ENCODE measurements at regions not wholly inside any gene's neighbourhood (a gene's known extent, or its start where the extent isn't known, plus 50 kb on each side); places are given as distances from the start of the nearest gene placed in this dataset.

GRCh38 chr7:17131060-17131345 is 167.4 kb upstream of the AHR start:
- Mint-ChIP-seq H3K4me1 (ENCODE audit: low read depth in 2 of 2) (peaks cover 19 to 36% of the 10 kb centered on the region in 2 donors), H3K4me3 (peak overlapping the region; percentile 16), H3K27ac (peak overlapping the region in 1 of 2 donors; percentile 30), H3K9me3 (no peaks in the 10 kb centered on the region), H3K27me3 (no peaks in the 10 kb centered on the region), H3K36me3 (no peaks in the 10 kb centered on the region)
- no peak for DNase-seq (ENCODE audit: low spot score)
- no peak for ATAC-seq

DNA sequence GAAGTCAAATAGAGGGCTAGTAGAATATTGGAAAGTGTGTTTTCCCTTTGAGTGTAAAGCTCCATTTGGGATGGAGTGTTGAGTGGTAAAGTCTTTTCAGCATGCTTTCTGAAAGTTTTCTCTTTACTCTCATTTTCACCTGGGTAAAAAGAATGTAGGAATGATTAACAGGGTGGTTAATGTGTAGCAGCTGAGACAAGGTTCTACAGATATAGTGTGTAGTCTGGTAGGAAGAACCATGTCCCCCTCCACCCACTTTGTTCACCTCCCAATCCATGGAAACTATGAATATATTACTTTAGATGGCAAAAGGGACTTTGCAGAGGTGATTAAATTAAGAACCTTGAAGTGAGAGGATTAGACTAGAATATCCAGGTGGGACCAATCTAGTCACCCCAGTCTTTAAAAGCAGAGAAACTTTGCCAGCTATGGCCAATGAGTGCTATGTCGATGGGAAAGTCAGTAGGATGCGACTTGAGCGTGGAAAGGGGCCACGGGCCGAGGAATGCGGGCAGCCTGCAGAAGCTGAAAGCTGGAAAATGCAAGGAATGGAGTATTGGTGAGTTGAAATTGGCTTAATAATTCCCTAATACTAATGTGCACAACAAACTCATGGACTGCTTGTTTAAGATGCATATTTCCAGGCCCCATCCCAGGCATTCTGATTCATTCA is 166.3 kb upstream of the AHR start:
- ATAC-seq (no peak), DNase-seq (ENCODE audit: low spot score) (no peak)
- Mint-ChIP-seq H3K4me1 (ENCODE audit: low read depth in 2 of 2) (peaks cover 16 to 31% of the 10 kb centered on the region in 2 donors), H3K36me3 (no peaks in the 10 kb centered on the region), H3K27ac (no peak overlapping the region), H3K27me3 (no peaks in the 10 kb centered on the region), H3K4me3 (no peak overlapping the region), H3K9me3 (no peaks in the 10 kb centered on the region)

DNA sequence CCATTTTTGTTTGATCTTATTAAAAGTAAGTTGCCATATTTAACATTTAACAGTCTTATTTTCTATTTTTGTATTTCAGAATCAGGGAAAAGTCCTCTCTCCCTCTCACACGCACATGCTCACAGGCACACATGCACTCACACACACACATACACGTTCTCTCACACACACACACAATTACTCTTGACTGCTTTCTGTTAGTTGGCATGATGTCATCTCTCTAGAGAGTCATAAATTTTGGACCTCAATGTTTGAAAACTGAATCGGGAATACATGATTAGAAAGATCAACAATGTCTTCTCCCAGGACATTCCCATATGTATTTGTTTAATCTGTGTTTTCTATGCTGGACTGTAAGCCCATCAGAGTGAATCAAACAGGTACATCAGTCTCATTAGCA is 165.7 kb upstream of the AHR start:
- Mint-ChIP-seq H3K27ac (no peak overlapping the region), H3K4me3 (no peak overlapping the region), H3K36me3 (no peaks in the 10 kb centered on the region), H3K4me1 (ENCODE audit: low read depth in 2 of 2) (peaks cover 16 to 27% of the 10 kb centered on the region in 2 donors), H3K9me3 (no peaks in the 10 kb centered on the region), H3K27me3 (no peaks in the 10 kb centered on the region)
- DNase-seq (ENCODE audit: low spot score) (no peak), ATAC-seq (no peak)

- Mint-ChIP-seq H3K4me1 (ENCODE audit: low read depth in 2 of 2) (peaks cover 20 to 38% of the 10 kb centered on the region in 2 donors), H3K27me3 (no peaks in the 10 kb centered on the region), H3K4me3 (peak overlapping the region; percentile 21), H3K36me3 (no peaks in the 10 kb centered on the region), H3K27ac (no peak overlapping the region), H3K9me3 (no peaks in the 10 kb centered on the region)
- DNase-seq (ENCODE audit: low spot score) (no peak), ATAC-seq (no peak)
These were observed 164.5 kb upstream of the AHR start for GRCh38 chr7:17133977-17134376.

- Mint-ChIP-seq H3K27me3 (no peaks in the 10 kb centered on the region), H3K4me1 (ENCODE audit: low read depth in 2 of 2) (peaks cover 26 to 45% of the 10 kb centered on the region in 2 donors), H3K36me3 (no peaks in the 10 kb centered on the region), H3K9me3 (no peaks in the 10 kb centered on the region), H3K4me3 (peak overlapping the region; percentile 21), H3K27ac (peak overlapping the region in 1 of 2 donors; percentile 24)
- ATAC-seq (peak in 1 of 2 donors; percentile 73), DNase-seq (ENCODE audit: low spot score) (no peak)
These were observed 163.7 kb upstream of the AHR start for GRCh38 chr7:17134786-17135185.

- no peaks in the 10 kb centered on the region for H3K9me3 Mint-ChIP-seq
- no peaks in the 10 kb centered on the region for H3K27me3 Mint-ChIP-seq
- no peak overlapping the region for H3K27ac Mint-ChIP-seq
- ATAC-seq, result no peak
- peaks cover 14 to 41% of the 10 kb centered on the region in 2 donors for H3K4me1 Mint-ChIP-seq (ENCODE audit: low read depth in 2 of 2)
- no peak overlapping the region for H3K4me3 Mint-ChIP-seq
- no peaks in the 10 kb centered on the region for H3K36me3 Mint-ChIP-seq
- no peak for DNase-seq (ENCODE audit: low spot score)
These were observed 162.3 kb upstream of the AHR start for GRCh38 chr7:17136126-17136525.

- Mint-ChIP-seq H3K4me1 (ENCODE audit: low read depth in 2 of 2) (peaks cover 30 to 52% of the 10 kb centered on the region in 2 donors), H3K4me3 (peak overlapping the region; percentile 43)
These were observed 159.4 kb upstream of the AHR start for GRCh38 chr7:17139081-17139480.

GRCh38 chr7:17140406-17140805 is 158.0 kb upstream of the AHR start:
- no peak overlapping the region for H3K4me3 Mint-ChIP-seq
- H3K27ac Mint-ChIP-seq, result peak overlapping the region in 1 of 2 donors; percentile 72
- H3K4me1 Mint-ChIP-seq (ENCODE audit: low read depth in 2 of 2), result peaks cover 36 to 54% of the 10 kb centered on the region in 2 donors

More at GRCh38 chr7:17139081-17139480, 159.4 kb upstream of the AHR start:
- Mint-ChIP-seq H3K27ac (peak overlapping the region; percentile 69 to 72), H3K27me3 (no peaks in the 10 kb centered on the region), H3K9me3 (no peaks in the 10 kb centered on the region), H3K36me3 (no peaks in the 10 kb centered on the region)
- ATAC-seq (peak; percentile 40 to 80), DNase-seq (ENCODE audit: low spot score) (no peak)

DNA sequence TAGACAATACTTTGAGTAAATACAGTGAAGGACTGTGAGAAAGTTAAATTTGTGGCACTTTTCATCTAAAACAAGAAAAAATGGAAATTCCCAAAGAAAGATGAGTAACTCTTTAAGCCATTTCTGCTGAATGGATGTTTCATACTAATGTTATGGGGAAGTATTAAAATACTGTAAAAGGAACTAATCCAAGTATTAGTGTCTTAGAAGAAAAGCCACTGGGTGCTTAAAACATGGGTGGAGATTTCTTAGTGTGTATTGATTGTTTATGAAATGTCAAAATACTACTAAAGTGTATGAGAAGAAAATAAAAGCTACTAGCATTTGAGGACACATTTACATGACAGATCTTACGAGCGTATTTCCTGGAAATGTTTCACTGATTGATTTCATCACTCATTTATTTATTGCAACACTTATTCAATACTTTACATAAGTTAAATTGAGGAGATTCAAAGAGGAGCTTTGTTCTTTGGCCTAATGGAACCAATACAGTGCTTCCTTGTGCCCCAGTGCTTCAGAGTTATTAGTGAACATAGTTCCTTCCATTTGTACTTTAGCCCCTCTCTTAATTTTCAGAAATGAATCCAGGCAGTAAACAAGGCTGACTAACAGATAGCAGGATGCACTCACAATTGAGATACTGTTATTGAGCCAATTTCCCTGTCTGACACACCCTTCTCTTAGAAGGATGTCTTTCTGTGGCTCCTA is 155.5 kb upstream of the AHR start:
- Mint-ChIP-seq H3K9me3 (no peaks in the 10 kb centered on the region), H3K27ac (peak overlapping the region; percentile 93 to 99), H3K36me3 (no peaks in the 10 kb centered on the region), H3K27me3 (no peaks in the 10 kb centered on the region), H3K4me1 (ENCODE audit: low read depth in 2 of 2) (peaks cover 42 to 57% of the 10 kb centered on the region in 2 donors), H3K4me3 (peak overlapping the region; percentile 85)
- ATAC-seq (peak in 1 of 2 donors; percentile 57), DNase-seq (ENCODE audit: low spot score) (no peak)

More at GRCh38 chr7:17140406-17140805, 158.0 kb upstream of the AHR start:
- no peaks in the 10 kb centered on the region for H3K27me3 Mint-ChIP-seq
- no peaks in the 10 kb centered on the region for H3K9me3 Mint-ChIP-seq
- DNase-seq (ENCODE audit: low spot score) (no peak), ATAC-seq (no peak)
- H3K36me3 Mint-ChIP-seq, result no peaks in the 10 kb centered on the region

GRCh38 chr7:17144322-17144721 is 154.1 kb upstream of the AHR start:
- Mint-ChIP-seq H3K4me1 (ENCODE audit: low read depth in 2 of 2) (peaks cover 37 to 45% of the 10 kb centered on the region in 2 donors), H3K9me3 (no peaks in the 10 kb centered on the region), H3K27ac (peak overlapping the region; percentile 93 to 99), H3K4me3 (peak overlapping the region; percentile 85), H3K27me3 (no peaks in the 10 kb centered on the region), H3K36me3 (no peaks in the 10 kb centered on the region)
- DNase-seq (ENCODE audit: low spot score) (peak; percentile 82), ATAC-seq (peak; percentile 89 to 94)

DNA sequence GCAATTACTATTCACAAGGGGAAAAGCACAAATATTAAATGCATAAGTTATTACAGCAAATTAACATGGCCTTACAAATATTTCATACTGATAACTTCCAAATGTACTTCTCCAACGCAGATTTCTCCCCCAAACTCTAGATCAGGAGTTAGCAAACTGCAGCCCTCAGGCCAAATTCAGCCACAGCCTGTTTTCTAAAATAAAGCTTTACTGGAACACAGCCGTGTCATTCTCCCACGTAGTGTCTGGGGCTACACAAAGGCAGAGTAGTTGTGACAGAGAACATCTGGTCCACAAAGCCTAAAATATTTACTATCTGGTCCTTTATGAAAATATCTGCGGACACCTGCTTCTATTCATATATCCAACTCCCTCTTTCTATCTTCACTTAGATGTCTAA is 151.8 kb upstream of the AHR start:
- Mint-ChIP-seq H3K27ac (peak overlapping the region in 1 of 2 donors; percentile 7), H3K4me3 (no peak overlapping the region), H3K27me3 (no peaks in the 10 kb centered on the region), H3K4me1 (ENCODE audit: low read depth in 2 of 2) (peaks cover 34 to 40% of the 10 kb centered on the region in 2 donors), H3K9me3 (no peaks in the 10 kb centered on the region), H3K36me3 (no peaks in the 10 kb centered on the region)
- no peak for ATAC-seq
- DNase-seq (ENCODE audit: low spot score), result no peak

GRCh38 chr7:17147409-17147808 is 151.0 kb upstream of the AHR start:
- peak overlapping the region in 1 of 2 donors; percentile 7 for H3K27ac Mint-ChIP-seq
- H3K36me3 Mint-ChIP-seq, result no peaks in the 10 kb centered on the region
- ATAC-seq (no peak), DNase-seq (ENCODE audit: low spot score) (no peak)
- no peaks in the 10 kb centered on the region for H3K27me3 Mint-ChIP-seq
- no peaks in the 10 kb centered on the region for H3K9me3 Mint-ChIP-seq
- no peak overlapping the region for H3K4me3 Mint-ChIP-seq
- H3K4me1 Mint-ChIP-seq (ENCODE audit: low read depth in 2 of 2), result peaks cover 34 to 40% of the 10 kb centered on the region in 2 donors

- DNase-seq (ENCODE audit: low spot score), result no peak
- Mint-ChIP-seq H3K36me3 (no peaks in the 10 kb centered on the region), H3K27me3 (no peaks in the 10 kb centered on the region), H3K4me3 (no peak overlapping the region), H3K9me3 (no peaks in the 10 kb centered on the region), H3K4me1 (ENCODE audit: low read depth in 2 of 2) (peaks cover 27 to 32% of the 10 kb centered on the region in 2 donors), H3K27ac (peak overlapping the region in 1 of 2 donors; percentile 55)
- no peak for ATAC-seq
These were observed 148.4 kb upstream of the AHR start for GRCh38 chr7:17150018-17150417.

DNA sequence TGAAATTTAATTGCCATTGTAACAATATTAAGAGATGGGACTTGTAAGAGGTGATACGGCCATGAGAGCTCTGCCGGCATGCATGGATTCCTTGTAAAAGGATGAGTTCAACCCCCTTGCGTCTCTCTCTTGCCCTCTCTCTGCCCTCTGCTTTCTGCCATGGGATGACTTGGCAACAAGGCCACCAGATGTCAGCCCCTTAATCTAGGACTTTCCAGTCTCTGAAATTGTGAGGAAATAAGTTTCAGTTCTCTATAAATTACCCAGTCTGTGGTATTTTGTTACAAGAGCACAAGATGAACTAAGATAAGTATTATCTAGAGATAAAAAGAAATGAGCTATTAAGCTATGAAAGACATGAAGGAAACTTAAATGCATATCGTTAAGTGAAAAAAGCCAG is 145.7 kb upstream of the AHR start:
- no peak for DNase-seq (ENCODE audit: low spot score)
- Mint-ChIP-seq H3K9me3 (no peaks in the 10 kb centered on the region), H3K4me3 (peak overlapping the region; percentile 26), H3K36me3 (no peaks in the 10 kb centered on the region), H3K4me1 (ENCODE audit: low read depth in 2 of 2) (peaks cover 17 to 24% of the 10 kb centered on the region in 2 donors), H3K27me3 (no peaks in the 10 kb centered on the region), H3K27ac (peak overlapping the region; percentile 20 to 83)
- peak; percentile 54 to 56 for ATAC-seq
